KMS-11 (cell line): ENCODE measurements at regions not wholly inside any gene's neighbourhood (a gene's known extent, or its start where the extent isn't known, plus 50 kb on each side); places are given as distances from the start of the nearest gene placed in this dataset.

Experiments
- H2AFZ ChIP-seq: fragments of 200-600 bp; sonication (generic); 2 replicates; pipeline ENCODE4 v1.6.1; 2016; ENCODE audit warnings: antibody characterized with exemption, mixed run types, low read depth
- H3K27ac ChIP-seq: fragments of 200-600 bp; sonication (generic); 2 replicates; pipeline ENCODE4 v1.6.1; 2016; ENCODE audit warnings: mild to moderate bottlenecking, mixed run types
- H3K27me3 ChIP-seq: fragments of 200-600 bp; sonication (generic); 2 replicates; pipeline ENCODE4 v1.6.1; 2017; ENCODE audit warnings: mild to moderate bottlenecking, low read depth, mixed run types, moderate library complexity; ENCODE audit not compliant: insufficient read depth
- H3K36me3 ChIP-seq: fragments of 200-600 bp; sonication (generic); 2 replicates; pipeline ENCODE4 v1.6.1; 2017; ENCODE audit warnings: mild to moderate bottlenecking, mixed run types; ENCODE audit not compliant: insufficient read depth
- H3K4me1 ChIP-seq: fragments of 200-600 bp; sonication (generic); 2 replicates; pipeline ENCODE4 v1.6.1; 2016; ENCODE audit warnings: mild to moderate bottlenecking, low read depth, mixed run types; ENCODE audit not compliant: poor library complexity, severe bottlenecking
- H3K4me2 ChIP-seq: fragments of 200-600 bp; sonication (generic); 2 replicates; pipeline ENCODE4 v1.7.0; 2016; ENCODE audit warnings: mild to moderate bottlenecking, mixed run types
- H3K4me3 ChIP-seq: fragments of 200-600 bp; sonication (generic); IDR thresholded peaks from 2 replicates; pipeline ENCODE4 v1.6.1; 2017; ENCODE audit warnings: low read depth, low read length, mixed read lengths; ENCODE audit not compliant: insufficient read depth
- H3K79me2 ChIP-seq: fragments of 200-600 bp; sonication (generic); 2 replicates; pipeline ENCODE4 v1.6.1; 2016; ENCODE audit warnings: low read depth, mixed run types; ENCODE audit not compliant: insufficient read depth
- H3K9ac ChIP-seq: fragments of 200-600 bp; sonication (generic); 2 replicates; pipeline ENCODE4 v1.6.1; 2016; ENCODE audit warnings: mild to moderate bottlenecking, mixed run types
- H4K20me1 ChIP-seq: fragments of 200-600 bp; sonication (generic); 2 replicates; pipeline ENCODE4 v1.6.1; 2016; ENCODE audit warnings: mild to moderate bottlenecking, mixed run types; ENCODE audit not compliant: insufficient read depth
- CTCF ChIP-seq: fragments of 200-600 bp; sonication (generic); conservative IDR thresholded peaks from 2 replicates; pipeline ENCODE4 v1.6.1; 2017; ENCODE audit warnings: low read depth, mild to moderate bottlenecking, antibody characterized with exemption, low read length, moderate library complexity, mixed read lengths

GRCh38 chr4:132245319-132245718 lies 903.8 kb upstream of the PCDH10 start:
- no peak for TF ChIP-seq CTCF
- Histone ChIP-seq H2AFZ (no peak overlapping the region), H3K4me2 (no peak overlapping the region), H3K4me1 (no peaks in the 10 kb centered on the region), H3K36me3 (no peaks in the 10 kb centered on the region), H3K9ac (no peak overlapping the region), H3K79me2 (no peaks in the 10 kb centered on the region), H4K20me1 (no peaks in the 10 kb centered on the region), H3K4me3 (no peak overlapping the region), H3K27me3 (no peaks in the 10 kb centered on the region), H3K27ac (no peak overlapping the region)

- Histone ChIP-seq H3K36me3 (no peaks in the 10 kb centered on the region), H3K9ac (no peak overlapping the region), H4K20me1 (no peaks in the 10 kb centered on the region), H3K4me3 (no peak overlapping the region), H2AFZ (no peak overlapping the region), H3K4me2 (peak overlapping the region; percentile 16; the same call in 1 of the 2 replicates), H3K4me1 (peaks cover 67% of the 10 kb centered on the region), H3K27me3 (no peaks in the 10 kb centered on the region), H3K27ac (no peak overlapping the region), H3K79me2 (no peaks in the 10 kb centered on the region)
- TF ChIP-seq CTCF, result no peak
Measured at GRCh38 chr4:132264176-132264575, 884.9 kb upstream of the PCDH10 start.

DNA sequence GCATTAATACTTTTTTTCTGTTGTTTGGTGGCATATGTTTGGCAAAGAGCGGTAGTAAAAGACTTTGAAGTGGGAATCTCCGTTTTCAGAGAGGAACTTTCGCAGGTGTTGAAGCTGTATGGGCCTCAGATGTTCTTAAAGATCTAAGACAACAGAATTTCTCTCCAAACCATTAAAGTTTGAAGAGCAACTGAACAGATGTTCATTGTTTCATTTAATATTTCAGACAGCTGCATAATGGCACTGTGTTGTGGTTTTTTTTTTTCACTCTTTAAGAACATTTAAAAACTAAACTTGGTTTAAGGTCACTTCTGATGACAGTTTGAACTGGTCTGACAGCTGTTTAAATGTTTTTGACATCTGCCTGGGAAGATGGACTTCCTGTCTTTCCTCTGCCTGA lies 882.7 kb upstream of the PCDH10 start:
- no peak overlapping the region for H2AFZ ChIP-seq
- H3K9ac ChIP-seq, result no peak overlapping the region
- no peaks in the 10 kb centered on the region for H3K79me2 ChIP-seq
- no peaks in the 10 kb centered on the region for H3K27me3 ChIP-seq
- H3K4me2 ChIP-seq, result peak overlapping the region; percentile 52
- H3K36me3 ChIP-seq, result no peaks in the 10 kb centered on the region
- peaks cover 69% of the 10 kb centered on the region for H3K4me1 ChIP-seq
- no peak for TF ChIP-seq CTCF
- H3K4me3 ChIP-seq, result no peak overlapping the region
- no peaks in the 10 kb centered on the region for H4K20me1 ChIP-seq
- H3K27ac ChIP-seq, result peak overlapping the region; percentile 59

DNA sequence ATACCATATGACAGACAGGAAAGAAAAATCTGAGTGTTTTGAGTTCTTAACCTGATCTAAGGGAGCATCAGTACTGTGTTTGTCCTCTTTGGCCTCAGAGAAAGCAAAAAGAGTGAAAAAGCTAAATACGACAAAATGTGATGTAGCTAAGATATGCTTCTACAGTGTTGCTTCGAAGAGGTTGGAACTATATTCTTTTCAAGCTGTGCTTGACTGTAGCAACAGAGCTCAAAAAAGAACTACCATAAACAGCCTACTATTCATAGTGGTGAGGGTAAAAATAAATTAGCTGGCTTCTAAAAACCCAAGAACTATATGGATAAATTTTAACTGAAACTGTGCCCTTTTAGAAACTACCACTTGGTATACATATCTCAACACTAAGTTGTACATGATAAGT lies 881.8 kb upstream of the PCDH10 start:
- no peaks in the 10 kb centered on the region for H3K36me3 ChIP-seq

More for the DNA sequence above, 881.8 kb upstream of the PCDH10 start:
- Histone ChIP-seq H3K4me2 (peak overlapping the region; percentile 52), H3K79me2 (no peaks in the 10 kb centered on the region), H3K4me1 (peaks cover 69% of the 10 kb centered on the region), H3K4me3 (no peak overlapping the region), H4K20me1 (no peaks in the 10 kb centered on the region), H3K27ac (peak overlapping the region; percentile 59), H3K9ac (no peak overlapping the region), H2AFZ (0 out of 2 replicates have a peak overlapping the region, but pooled peaks have one; percentile 1), H3K27me3 (no peaks in the 10 kb centered on the region)
- TF ChIP-seq CTCF, result no peak
